Kidney (tissue), 13 donors: ENCODE measurements at regions not wholly inside any gene's neighbourhood (a gene's known extent, or its start where the extent isn't known, plus 50 kb on each side); places are given as distances from the start of the nearest gene placed in this dataset.

Experiments used
- DNase-seq, 5 donors: peaks; one replicate each; pipeline ENCODE4 v3.0.0-alpha.2; 2013 to 2020
- FAIRE-seq: peaks from 2 replicates; lab custom pipeline; 2012; peaks lifted over from hg19 to GRCh38; lab: Jason Lieb, UNC
- H3K27ac ChIP-seq, 2 donors: one replicate each; pipeline ENCODE4 v1.7.0; 2013; ENCODE audit warnings: low read depth in 2 of 2, low read length in 2 of 2, inconsistent platforms in 1 of 2
- H3K27me3 ChIP-seq: one replicate; pipeline ENCODE4 v1.7.1; 2013; ENCODE audit warnings: low read length, inconsistent platforms; ENCODE audit not compliant: control insufficient read depth, insufficient read depth
- H3K36me3 ChIP-seq, 3 donors: one replicate each; pipeline versions ENCODE4 v1.7.0 to v1.7.1; 2013; ENCODE audit warnings: low read length in 3 of 3, control low read depth in 1 of 3, inconsistent platforms in 1 of 3; ENCODE audit not compliant: insufficient read depth in 3 of 3, control insufficient read depth in 2 of 3
- H3K4me1 ChIP-seq, 3 donors: one replicate each; pipeline versions ENCODE4 v1.7.0 to v1.7.1; 2013; ENCODE audit warnings: low read length in 3 of 3, inconsistent platforms in 1 of 3, low read depth in 1 of 3; ENCODE audit not compliant: control insufficient read depth in 2 of 3, insufficient read depth in 2 of 3
- H3K4me3 ChIP-seq, 3 donors: one replicate each; pipeline versions ENCODE4 v1.7.0 to v1.8.1; 2013; ENCODE audit warnings: low read length in 3 of 3, control low read depth in 1 of 3, inconsistent platforms in 1 of 3
- H3K9ac ChIP-seq, 3 donors: one replicate each; pipeline versions ENCODE4 v1.7.0 to v1.7.1; 2013; ENCODE audit warnings: low read length in 3 of 3, control low read depth in 1 of 3, inconsistent platforms in 1 of 3
- H3K9me3 ChIP-seq, 3 donors: one replicate each; pipeline versions ENCODE4 v1.7.0 to v1.7.1; 2013; ENCODE audit warnings: low read length in 3 of 3, control low read depth in 1 of 3, inconsistent platforms in 1 of 3; ENCODE audit not compliant: control insufficient read depth in 2 of 3, insufficient read depth in 1 of 3
- CTCF ChIP-seq: IDR thresholded peaks from 3 replicates; pipeline ENCODE4 v1.5.1; 2012; ENCODE audit warnings: mild to moderate bottlenecking, moderate library complexity, borderline replicate concordance; ENCODE audit not compliant: insufficient read depth; ENCODE audit errors: extremely low read depth
- intact Hi-C: fragments of 100-400 bp; cut with DNase I; formaldehyde crosslinking; loops from one replicate; pipeline ENCODE4 v1.11.1; 2022
- donor health status: control.
- donor health status: control.
- donor health status: control.
- donor health status: control.
- donor health status: control.
- donor health status: DM: yes; HTN: yes; CAD: no.
- donor health status: Normal renal cell carcinoma (clear cell type).

- no peaks in the 10 kb centered on the region for H3K9me3 ChIP-seq
- no peak overlapping the region for H3K27ac ChIP-seq
- DNase-seq: no peak
- no peak for FAIRE-seq
- no peaks in the 10 kb centered on the region for H3K36me3 ChIP-seq
- no peak overlapping the region for H3K9ac ChIP-seq
- H3K4me3 ChIP-seq: no peak overlapping the region
- intact Hi-C loops: no loop called here
- H3K27me3 ChIP-seq: no peaks in the 10 kb centered on the region
- no peaks in the 10 kb centered on the region for H3K4me1 ChIP-seq
- no peak for TF ChIP-seq CTCF
Observed at GRCh38 chr2:128772671-128773070, 454.0 kb upstream of the HS6ST1 start.

- Histone ChIP-seq H3K36me3 (no peaks in the 10 kb centered on the region), H3K9me3 (no peaks in the 10 kb centered on the region), H3K27ac (no peak overlapping the region), H3K9ac (no peak overlapping the region), H3K4me1 (no peaks in the 10 kb centered on the region), H3K4me3 (no peak overlapping the region), H3K27me3 (no peaks in the 10 kb centered on the region)
- TF ChIP-seq CTCF: no peak
- intact Hi-C loops: no loop called here
- no peak for FAIRE-seq
- DNase-seq: no peak
Observed at GRCh38 chr2:128773641-128774319, 455.1 kb upstream of the HS6ST1 start.

- TF ChIP-seq CTCF: no peak
- Histone ChIP-seq H3K27ac (no peak overlapping the region), H3K4me1 (no peaks in the 10 kb centered on the region), H3K9me3 (no peaks in the 10 kb centered on the region), H3K36me3 (no peaks in the 10 kb centered on the region), H3K27me3 (no peaks in the 10 kb centered on the region), H3K4me3 (no peak overlapping the region), H3K9ac (no peak overlapping the region)
- DNase-seq (peak in 1 of 5 donors; percentile 16), FAIRE-seq (no peak)
- intact Hi-C loops: no loop called here
Observed at GRCh38 chr2:128774320-128775216, 455.9 kb upstream of the HS6ST1 start.
